ENCODE measurements at regions not wholly inside any gene's neighbourhood (a gene's known extent, or its start where the extent isn't known, plus 50 kb on each side); places are given as distances from the start of the nearest gene placed in this dataset.

GRCh38 chr13:80718970-80719369, 378.0 kb upstream of the SPRY2 start:
- Histone ChIP-seq H3K36me3 (replicated peaks in 1 of 2; ENCODE audit: control extremely low read depth in 1 of 2, control insufficient read depth in 1 of 2, extremely low read depth in 1 of 2, insufficient read depth in 2 of 2, low read length in 1 of 2) (no peaks in the 10 kb centered on the region), H3K4me3 (ENCODE audit: control extremely low read depth in 1 of 5, extremely low read depth in 1 of 5, insufficient read depth in 1 of 5, low read depth in 2 of 5, low read length in 4 of 5) (no peak overlapping the region), H3K27me3 (replicated peaks in 1 of 4; ENCODE audit: control extremely low read depth in 1 of 4, control insufficient read depth in 3 of 4, insufficient read depth in 4 of 4, low read length in 3 of 4) (no peaks in the 10 kb centered on the region), H4K20me1 (ENCODE audit: control insufficient read depth, insufficient read depth, low read length, poor library complexity, severe bottlenecking) (no peaks in the 10 kb centered on the region), H3K79me2 (ENCODE audit: control insufficient read depth, insufficient read depth, low read length) (no peaks in the 10 kb centered on the region), H2AFZ (ENCODE audit: insufficient read depth, low read depth, low read length, poor library complexity, severe bottlenecking) (no peak overlapping the region), H3K9me3 (ENCODE audit: control extremely low read depth in 1 of 3, control insufficient read depth in 2 of 3, insufficient read depth in 1 of 3, low read length in 2 of 3) (no peaks in the 10 kb centered on the region), H3K27ac (ENCODE audit: low read length in 2 of 2) (no peak overlapping the region), H3K9ac (ENCODE audit: low read length) (no peak overlapping the region), H3K4me2 (replicated peaks; ENCODE audit: low read depth, low read length, poor library complexity, severe bottlenecking) (no peak overlapping the region), H3K4me1 (ENCODE audit: control insufficient read depth in 2 of 2, insufficient read depth in 2 of 2, low read length in 2 of 2) (peaks cover 2 to 7% of the 10 kb centered on the region in 2 donors)
- DNase-seq = no peak
- WGBS (ENCODE audit: insufficient coverage) = no CpG with 5 or more reads among the region's 1 CpG
- no peaks in the 10 kb centered on the region for H3K27me3 Mint-ChIP-seq
- no peak overlapping the region for H3K4me3 Mint-ChIP-seq
- TF ChIP-seq CTCF (IDR thresholded peaks at IDR 0.05) (no peak), EZH2 (IDR thresholded peaks at IDR 0.05; ENCODE audit: borderline replicate concordance, insufficient read depth, low read depth, low read length, poor library complexity, severe bottlenecking) (no peak)
- ChIA-PET POLR2A (no interaction called here), CTCF (no interaction called here)
- no peak for ATAC-seq (ENCODE audit: low read depth)
- H3K9me3 Mint-ChIP-seq (ENCODE audit: insufficient read depth) = no peaks in the 10 kb centered on the region
- intact Hi-C loops (cut with micrococcal nuclease) = no loop called here
- peaks cover 4% of the 10 kb centered on the region for H3K4me1 Mint-ChIP-seq
- no peak overlapping the region for H3K27ac Mint-ChIP-seq

GRCh38 chr13:80717776-80718175, 376.9 kb upstream of the SPRY2 start:
- Histone ChIP-seq H3K36me3 (replicated peaks in 1 of 2; ENCODE audit: control extremely low read depth in 1 of 2, control insufficient read depth in 1 of 2, extremely low read depth in 1 of 2, insufficient read depth in 2 of 2, low read length in 1 of 2) (no peaks in the 10 kb centered on the region), H3K4me2 (replicated peaks; ENCODE audit: low read depth, low read length, poor library complexity, severe bottlenecking) (no peak overlapping the region), H3K9me3 (ENCODE audit: control extremely low read depth in 1 of 3, control insufficient read depth in 2 of 3, insufficient read depth in 1 of 3, low read length in 2 of 3) (peaks cover 0 to 3% (median 0%) of the 10 kb centered on the region in 3 donors), H2AFZ (ENCODE audit: insufficient read depth, low read depth, low read length, poor library complexity, severe bottlenecking) (no peak overlapping the region), H3K79me2 (ENCODE audit: control insufficient read depth, insufficient read depth, low read length) (no peaks in the 10 kb centered on the region), H3K9ac (ENCODE audit: low read length) (no peak overlapping the region), H3K27me3 (replicated peaks in 1 of 4; ENCODE audit: control extremely low read depth in 1 of 4, control insufficient read depth in 3 of 4, insufficient read depth in 4 of 4, low read length in 3 of 4) (no peaks in the 10 kb centered on the region), H3K4me3 (ENCODE audit: control extremely low read depth in 1 of 5, extremely low read depth in 1 of 5, insufficient read depth in 1 of 5, low read depth in 2 of 5, low read length in 4 of 5) (no peak overlapping the region), H3K4me1 (ENCODE audit: control insufficient read depth in 2 of 2, insufficient read depth in 2 of 2, low read length in 2 of 2) (peaks cover 2 to 7% of the 10 kb centered on the region in 2 donors), H4K20me1 (ENCODE audit: control insufficient read depth, insufficient read depth, low read length, poor library complexity, severe bottlenecking) (no peaks in the 10 kb centered on the region), H3K27ac (ENCODE audit: low read length in 2 of 2) (no peak overlapping the region)
- ChIA-PET CTCF (no interaction called here), POLR2A (no interaction called here)
- ATAC-seq (ENCODE audit: low read depth) = no peak
- intact Hi-C loops (cut with micrococcal nuclease) = no loop called here
- TF ChIP-seq CTCF (IDR thresholded peaks at IDR 0.05) = no peak
- TF ChIP-seq EZH2 (IDR thresholded peaks at IDR 0.05; ENCODE audit: borderline replicate concordance, insufficient read depth, low read depth, low read length, poor library complexity, severe bottlenecking) = no peak
- Mint-ChIP-seq H3K27me3 (no peaks in the 10 kb centered on the region), H3K27ac (no peak overlapping the region), H3K4me1 (peaks cover 4% of the 10 kb centered on the region), H3K9me3 (ENCODE audit: insufficient read depth) (peaks cover 3% of the 10 kb centered on the region), H3K4me3 (no peak overlapping the region)
- 100% methylated on average over 1 of the region's 4 CpGs for WGBS (ENCODE audit: insufficient coverage)
- DNase-seq = no peak
